T-helper 2 cell treated with Interferon-gamma antibody and Interleukin-4, amounts not matched to agents 5 μg/mL and 100 μg/mL, for 36 hours (primary cell): ENCODE measurements at regions not wholly inside any gene's neighbourhood (a gene's known extent, or its start where the extent isn't known, plus 50 kb on each side); places are given as distances from the start of the nearest gene placed in this dataset.
"Not testable (repeated sequence)": the region's sequence is repeated elsewhere in the genome, so short reads cannot be mapped to it uniquely, and the experiment has no call there.

ENCODE experiments used
- DNase-seq: peaks from one replicate; pipeline ENCODE4 v3.0.0; 2021; ENCODE audit warnings: low spot score
- H3K27ac Mint-ChIP-seq: one replicate; pipeline ENCODE4 v1.8.0; 2021; ENCODE audit warnings: mild to moderate bottlenecking, mixed read lengths
- H3K27me3 Mint-ChIP-seq: one replicate; pipeline ENCODE4 v1.8.0; 2021; ENCODE audit warnings: low read depth, mixed read lengths
- H3K36me3 Mint-ChIP-seq: one replicate; pipeline ENCODE4 v1.8.0; 2021; ENCODE audit warnings: low read depth, mixed read lengths
- H3K4me1 Mint-ChIP-seq: one replicate; pipeline ENCODE4 v1.8.0; 2021; ENCODE audit warnings: low read depth, mixed read lengths
- H3K4me3 Mint-ChIP-seq: one replicate; pipeline ENCODE4 v1.8.0; 2022; ENCODE audit warnings: mild to moderate bottlenecking, moderate library complexity, mixed read lengths
- H3K9me3 Mint-ChIP-seq: one replicate; pipeline ENCODE4 v1.8.0; 2021; ENCODE audit warnings: mixed read lengths

- no peaks in the 10 kb centered on the region for H3K36me3 Mint-ChIP-seq
- H3K27me3 Mint-ChIP-seq: no peaks in the 10 kb centered on the region
- no peaks in the 10 kb centered on the region for H3K9me3 Mint-ChIP-seq
- H3K4me1 Mint-ChIP-seq: no peaks in the 10 kb centered on the region
- no peak for DNase-seq
- no peak overlapping the region for H3K27ac Mint-ChIP-seq
- H3K4me3 Mint-ChIP-seq: no peak overlapping the region
Observed at GRCh38 chr9:86578722-86579121, 224.5 kb upstream of the TUT7 start.

GRCh38 chr9:86577420-86578333 is 223.5 kb upstream of the TUT7 start:
- Mint-ChIP-seq H3K4me1 (no peaks in the 10 kb centered on the region), H3K36me3 (no peaks in the 10 kb centered on the region), H3K9me3 (no peaks in the 10 kb centered on the region), H3K4me3 (no peak overlapping the region), H3K27me3 (no peaks in the 10 kb centered on the region), H3K27ac (no peak overlapping the region)
- DNase-seq: no peak

GRCh38 chr9:86575825-86576525 is 221.8 kb upstream of the TUT7 start:
- no peak for DNase-seq
- no peaks in the 10 kb centered on the region for H3K36me3 Mint-ChIP-seq
- H3K27me3 Mint-ChIP-seq: no peaks in the 10 kb centered on the region
- H3K27ac Mint-ChIP-seq: no peak overlapping the region
- no peaks in the 10 kb centered on the region for H3K9me3 Mint-ChIP-seq
- no peak overlapping the region for H3K4me3 Mint-ChIP-seq
- no peaks in the 10 kb centered on the region for H3K4me1 Mint-ChIP-seq

GRCh38 chr9:86575137-86575536 is 220.9 kb upstream of the TUT7 start:
- H3K27ac Mint-ChIP-seq: no peak overlapping the region
- no peaks in the 10 kb centered on the region for H3K4me1 Mint-ChIP-seq
- H3K36me3 Mint-ChIP-seq: no peaks in the 10 kb centered on the region
- no peak for DNase-seq
- no peaks in the 10 kb centered on the region for H3K27me3 Mint-ChIP-seq
- H3K9me3 Mint-ChIP-seq: no peaks in the 10 kb centered on the region
- no peak overlapping the region for H3K4me3 Mint-ChIP-seq

- no peaks in the 10 kb centered on the region for H3K27me3 Mint-ChIP-seq
- no peak overlapping the region for H3K27ac Mint-ChIP-seq
- no peak for DNase-seq
- H3K4me1 Mint-ChIP-seq: no peaks in the 10 kb centered on the region
- no peaks in the 10 kb centered on the region for H3K36me3 Mint-ChIP-seq
- H3K4me3 Mint-ChIP-seq: no peak overlapping the region
- no peaks in the 10 kb centered on the region for H3K9me3 Mint-ChIP-seq
Observed at GRCh38 chr9:86573886-86574285, 219.7 kb upstream of the TUT7 start.

GRCh38 chr9:86572904-86573303 is 218.7 kb upstream of the TUT7 start:
- Mint-ChIP-seq H3K4me3 (no peak overlapping the region), H3K9me3 (no peaks in the 10 kb centered on the region), H3K27me3 (no peaks in the 10 kb centered on the region), H3K36me3 (no peaks in the 10 kb centered on the region), H3K4me1 (no peaks in the 10 kb centered on the region), H3K27ac (no peak overlapping the region)
- DNase-seq: no peak

GRCh38 chr9:86565603-86566002 is 211.4 kb upstream of the TUT7 start:
- not testable (repeated sequence) for H3K27me3 Mint-ChIP-seq, H3K4me1 Mint-ChIP-seq, DNase-seq, H3K4me3 Mint-ChIP-seq, H3K36me3 Mint-ChIP-seq, H3K9me3 Mint-ChIP-seq, H3K27ac Mint-ChIP-seq

- H3K4me1 Mint-ChIP-seq: no peaks in the 10 kb centered on the region
- no peak for DNase-seq
- no peaks in the 10 kb centered on the region for H3K27me3 Mint-ChIP-seq
- H3K36me3 Mint-ChIP-seq: no peaks in the 10 kb centered on the region
- H3K9me3 Mint-ChIP-seq: peaks cover 3% of the 10 kb centered on the region
- no peak overlapping the region for H3K4me3 Mint-ChIP-seq
- no peak overlapping the region for H3K27ac Mint-ChIP-seq
Observed at GRCh38 chr9:86563936-86564335, 209.7 kb upstream of the TUT7 start.

- Mint-ChIP-seq H3K27ac (no peak overlapping the region), H3K4me3 (no peak overlapping the region), H3K27me3 (no peaks in the 10 kb centered on the region), H3K4me1 (no peaks in the 10 kb centered on the region), H3K9me3 (peaks cover 3% of the 10 kb centered on the region), H3K36me3 (no peaks in the 10 kb centered on the region)
- no peak for DNase-seq
Observed at GRCh38 chr9:86563350-86563749, 209.1 kb upstream of the TUT7 start.

- Mint-ChIP-seq H3K27me3 (no peaks in the 10 kb centered on the region), H3K36me3 (no peaks in the 10 kb centered on the region), H3K4me3 (no peak overlapping the region), H3K27ac (no peak overlapping the region), H3K9me3 (peaks cover 3% of the 10 kb centered on the region), H3K4me1 (no peaks in the 10 kb centered on the region)
- no peak for DNase-seq
Observed at GRCh38 chr9:86562691-86563090, 208.5 kb upstream of the TUT7 start.

- Mint-ChIP-seq H3K9me3 (no peaks in the 10 kb centered on the region), H3K4me1 (no peaks in the 10 kb centered on the region), H3K36me3 (no peaks in the 10 kb centered on the region), H3K27ac (no peak overlapping the region), H3K27me3 (peaks cover 4% of the 10 kb centered on the region), H3K4me3 (no peak overlapping the region)
- DNase-seq: no peak
Observed at GRCh38 chr9:86557918-86558317, 203.7 kb upstream of the TUT7 start.

- H3K27me3 Mint-ChIP-seq: peaks cover 4% of the 10 kb centered on the region
- H3K36me3 Mint-ChIP-seq: no peaks in the 10 kb centered on the region
- H3K4me3 Mint-ChIP-seq: no peak overlapping the region
- no peak for DNase-seq
- no peaks in the 10 kb centered on the region for H3K9me3 Mint-ChIP-seq
- no peak overlapping the region for H3K27ac Mint-ChIP-seq
- H3K4me1 Mint-ChIP-seq: no peaks in the 10 kb centered on the region
Observed at GRCh38 chr9:86557063-86557766, 203.0 kb upstream of the TUT7 start.

GRCh38 chr9:86555661-86556060 is 201.5 kb upstream of the TUT7 start:
- Mint-ChIP-seq H3K27me3 (peaks cover 4% of the 10 kb centered on the region), H3K9me3 (no peaks in the 10 kb centered on the region)

GRCh38 chr9:86550401-86550800 is 196.2 kb upstream of the TUT7 start:
- H3K4me1 Mint-ChIP-seq: no peaks in the 10 kb centered on the region
- no peaks in the 10 kb centered on the region for H3K9me3 Mint-ChIP-seq
- H3K27me3 Mint-ChIP-seq: peaks cover 8% of the 10 kb centered on the region
- no peak overlapping the region for H3K27ac Mint-ChIP-seq
- no peak overlapping the region for H3K4me3 Mint-ChIP-seq
- H3K36me3 Mint-ChIP-seq: no peaks in the 10 kb centered on the region
- DNase-seq: no peak

More at GRCh38 chr9:86555661-86556060, 201.5 kb upstream of the TUT7 start:
- no peak overlapping the region for H3K4me3 Mint-ChIP-seq
- H3K36me3 Mint-ChIP-seq: no peaks in the 10 kb centered on the region
- DNase-seq: no peak
- H3K4me1 Mint-ChIP-seq: no peaks in the 10 kb centered on the region
- no peak overlapping the region for H3K27ac Mint-ChIP-seq
